ENCODE measurements at regions not wholly inside any gene's neighbourhood (a gene's known extent, or its start where the extent isn't known, plus 50 kb on each side); places are given as distances from the start of the nearest gene placed in this dataset.

DNA sequence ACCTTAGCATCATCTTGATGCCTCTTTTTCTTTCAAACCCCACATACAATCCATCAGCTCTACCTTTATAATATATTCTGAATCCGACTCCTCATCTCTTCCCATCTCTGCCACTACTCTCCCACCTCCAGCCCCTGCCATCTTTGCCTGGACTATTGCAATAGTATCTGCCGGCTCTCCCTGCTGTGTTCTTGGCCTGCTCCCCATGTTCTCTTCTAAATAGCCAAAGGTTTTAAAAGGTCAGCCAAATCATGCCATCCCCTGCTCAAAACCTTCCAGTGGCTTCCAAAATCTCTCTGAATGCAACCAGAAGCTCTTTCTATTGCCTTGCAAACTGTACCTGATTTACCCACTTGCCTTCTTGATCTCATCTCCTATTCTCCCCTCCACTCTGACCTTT, 266.0 kb downstream of the PTTG2 start:
- TF ChIP-seq, protein P1, sequence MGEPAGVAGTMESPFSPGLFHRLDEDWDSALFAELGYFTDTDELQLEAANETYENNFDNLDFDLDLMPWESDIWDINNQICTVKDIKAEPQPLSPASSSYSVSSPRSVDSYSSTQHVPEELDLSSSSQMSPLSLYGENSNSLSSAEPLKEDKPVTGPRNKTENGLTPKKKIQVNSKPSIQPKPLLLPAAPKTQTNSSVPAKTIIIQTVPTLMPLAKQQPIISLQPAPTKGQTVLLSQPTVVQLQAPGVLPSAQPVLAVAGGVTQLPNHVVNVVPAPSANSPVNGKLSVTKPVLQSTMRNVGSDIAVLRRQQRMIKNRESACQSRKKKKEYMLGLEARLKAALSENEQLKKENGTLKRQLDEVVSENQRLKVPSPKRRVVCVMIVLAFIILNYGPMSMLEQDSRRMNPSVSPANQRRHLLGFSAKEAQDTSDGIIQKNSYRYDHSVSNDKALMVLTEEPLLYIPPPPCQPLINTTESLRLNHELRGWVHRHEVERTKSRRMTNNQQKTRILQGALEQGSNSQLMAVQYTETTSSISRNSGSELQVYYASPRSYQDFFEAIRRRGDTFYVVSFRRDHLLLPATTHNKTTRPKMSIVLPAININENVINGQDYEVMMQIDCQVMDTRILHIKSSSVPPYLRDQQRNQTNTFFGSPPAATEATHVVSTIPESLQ (CRISPR knock-in tag; IDR thresholded peaks at IDR 0.05): no peak
- TF ChIP-seq, protein P2, sequence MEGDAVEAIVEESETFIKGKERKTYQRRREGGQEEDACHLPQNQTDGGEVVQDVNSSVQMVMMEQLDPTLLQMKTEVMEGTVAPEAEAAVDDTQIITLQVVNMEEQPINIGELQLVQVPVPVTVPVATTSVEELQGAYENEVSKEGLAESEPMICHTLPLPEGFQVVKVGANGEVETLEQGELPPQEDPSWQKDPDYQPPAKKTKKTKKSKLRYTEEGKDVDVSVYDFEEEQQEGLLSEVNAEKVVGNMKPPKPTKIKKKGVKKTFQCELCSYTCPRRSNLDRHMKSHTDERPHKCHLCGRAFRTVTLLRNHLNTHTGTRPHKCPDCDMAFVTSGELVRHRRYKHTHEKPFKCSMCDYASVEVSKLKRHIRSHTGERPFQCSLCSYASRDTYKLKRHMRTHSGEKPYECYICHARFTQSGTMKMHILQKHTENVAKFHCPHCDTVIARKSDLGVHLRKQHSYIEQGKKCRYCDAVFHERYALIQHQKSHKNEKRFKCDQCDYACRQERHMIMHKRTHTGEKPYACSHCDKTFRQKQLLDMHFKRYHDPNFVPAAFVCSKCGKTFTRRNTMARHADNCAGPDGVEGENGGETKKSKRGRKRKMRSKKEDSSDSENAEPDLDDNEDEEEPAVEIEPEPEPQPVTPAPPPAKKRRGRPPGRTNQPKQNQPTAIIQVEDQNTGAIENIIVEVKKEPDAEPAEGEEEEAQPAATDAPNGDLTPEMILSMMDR (IDR thresholded peaks at IDR 0.05 in 2 of 3, conservative IDR thresholded peaks at IDR 0.05 in 1 of 3; ENCODE audit: insufficient read depth in 2 of 3, low read depth in 1 of 3, low read length in 3 of 3): no peak
- TF ChIP-seq ZNF282 (CRISPR knock-in tag; IDR thresholded peaks at IDR 0.05): no peak
- TF ChIP-seq, protein P3, sequence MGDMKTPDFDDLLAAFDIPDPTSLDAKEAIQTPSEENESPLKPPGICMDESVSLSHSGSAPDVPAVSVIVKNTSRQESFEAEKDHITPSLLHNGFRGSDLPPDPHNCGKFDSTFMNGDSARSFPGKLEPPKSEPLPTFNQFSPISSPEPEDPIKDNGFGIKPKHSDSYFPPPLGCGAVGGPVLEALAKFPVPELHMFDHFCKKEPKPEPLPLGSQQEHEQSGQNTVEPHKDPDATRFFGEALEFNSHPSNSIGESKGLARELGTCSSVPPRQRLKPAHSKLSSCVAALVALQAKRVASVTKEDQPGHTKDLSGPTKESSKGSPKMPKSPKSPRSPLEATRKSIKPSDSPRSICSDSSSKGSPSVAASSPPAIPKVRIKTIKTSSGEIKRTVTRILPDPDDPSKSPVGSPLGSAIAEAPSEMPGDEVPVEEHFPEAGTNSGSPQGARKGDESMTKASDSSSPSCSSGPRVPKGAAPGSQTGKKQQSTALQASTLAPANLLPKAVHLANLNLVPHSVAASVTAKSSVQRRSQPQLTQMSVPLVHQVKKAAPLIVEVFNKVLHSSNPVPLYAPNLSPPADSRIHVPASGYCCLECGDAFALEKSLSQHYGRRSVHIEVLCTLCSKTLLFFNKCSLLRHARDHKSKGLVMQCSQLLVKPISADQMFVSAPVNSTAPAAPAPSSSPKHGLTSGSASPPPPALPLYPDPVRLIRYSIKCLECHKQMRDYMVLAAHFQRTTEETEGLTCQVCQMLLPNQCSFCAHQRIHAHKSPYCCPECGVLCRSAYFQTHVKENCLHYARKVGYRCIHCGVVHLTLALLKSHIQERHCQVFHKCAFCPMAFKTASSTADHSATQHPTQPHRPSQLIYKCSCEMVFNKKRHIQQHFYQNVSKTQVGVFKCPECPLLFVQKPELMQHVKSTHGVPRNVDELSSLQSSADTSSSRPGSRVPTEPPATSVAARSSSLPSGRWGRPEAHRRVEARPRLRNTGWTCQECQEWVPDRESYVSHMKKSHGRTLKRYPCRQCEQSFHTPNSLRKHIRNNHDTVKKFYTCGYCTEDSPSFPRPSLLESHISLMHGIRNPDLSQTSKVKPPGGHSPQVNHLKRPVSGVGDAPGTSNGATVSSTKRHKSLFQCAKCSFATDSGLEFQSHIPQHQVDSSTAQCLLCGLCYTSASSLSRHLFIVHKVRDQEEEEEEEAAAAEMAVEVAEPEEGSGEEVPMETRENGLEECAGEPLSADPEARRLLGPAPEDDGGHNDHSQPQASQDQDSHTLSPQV (IDR thresholded peaks at IDR 0.05): no peak

Data from K562 (cell line).